CD4-positive, alpha-beta T cell treated with Interleukin-15 for 1 hour (primary cell): ENCODE measurements at regions not wholly inside any gene's neighbourhood (a gene's known extent, or its start where the extent isn't known, plus 50 kb on each side); places are given as distances from the start of the nearest gene placed in this dataset.

Experiments used
- DNase-seq: peaks from one replicate; pipeline ENCODE4 v3.0.0-alpha.2; 2020

- DNase-seq: no peak
Measured at GRCh38 chr16:51952500-51952899, 594.4 kb downstream of the TOX3 start.

- DNase-seq: no peak
Measured at GRCh38 chr16:51951668-51952298, 595.2 kb downstream of the TOX3 start.

GRCh38 chr16:51950118-51950780, 596.7 kb downstream of the TOX3 start:
- DNase-seq: no peak

- DNase-seq: no peak
Measured at GRCh38 chr16:51949282-51949681, 597.7 kb downstream of the TOX3 start.

GRCh38 chr16:51941412-51941811, 605.5 kb downstream of the TOX3 start:
- no peak for DNase-seq

- no peak for DNase-seq
Measured at GRCh38 chr16:51940183-51940582, 606.8 kb downstream of the TOX3 start.

- no peak for DNase-seq
Measured at GRCh38 chr16:51939378-51939871, 607.5 kb downstream of the TOX3 start.

GRCh38 chr16:51938861-51939260, 608.1 kb downstream of the TOX3 start:
- no peak for DNase-seq

- no peak for DNase-seq
Measured at GRCh38 chr16:51937771-51938170, 609.2 kb downstream of the TOX3 start.

GRCh38 chr16:51936846-51937245, 610.1 kb downstream of the TOX3 start:
- DNase-seq: no peak

GRCh38 chr16:51932317-51932716, 614.6 kb downstream of the TOX3 start:
- DNase-seq: no peak

- no peak for DNase-seq
Measured at GRCh38 chr16:51931653-51932052, 615.3 kb downstream of the TOX3 start.

- DNase-seq: no peak
Measured at GRCh38 chr16:51924744-51925143, 622.2 kb downstream of the TOX3 start.

- no peak for DNase-seq
Measured at GRCh38 chr16:51922476-51922875, 624.5 kb downstream of the TOX3 start.

- DNase-seq: no peak
Measured at GRCh38 chr16:51919736-51920135, 627.2 kb downstream of the TOX3 start.

GRCh38 chr16:51916814-51917213, 630.1 kb downstream of the TOX3 start:
- no peak for DNase-seq

GRCh38 chr16:51916231-51916630, 630.7 kb downstream of the TOX3 start:
- DNase-seq: no peak

- no peak for DNase-seq
Measured at GRCh38 chr16:51907680-51908079, 639.3 kb downstream of the TOX3 start.

GRCh38 chr16:51900221-51900780, 646.6 kb downstream of the TOX3 start:
- DNase-seq: no peak

- no peak for DNase-seq
Measured at GRCh38 chr16:51898872-51899271, 648.1 kb downstream of the TOX3 start.

GRCh38 chr16:51896013-51896412, 650.9 kb downstream of the TOX3 start:
- DNase-seq: no peak

GRCh38 chr16:51892293-51893007, 654.5 kb downstream of the TOX3 start:
- DNase-seq: no peak

- no peak for DNase-seq
Measured at GRCh38 chr16:51888534-51888933, 658.4 kb downstream of the TOX3 start.

- DNase-seq: no peak
Measured at GRCh38 chr16:51888016-51888415, 658.9 kb downstream of the TOX3 start.
